ENCODE measurements at regions not wholly inside any gene's neighbourhood (a gene's known extent, or its start where the extent isn't known, plus 50 kb on each side); places are given as distances from the start of the nearest gene placed in this dataset.
A peak's percentile ranks its signal among the peaks of the same experiment; 100 is the strongest.
"Not testable (repeated sequence)": the region's sequence is repeated elsewhere in the genome, so short reads cannot be mapped to it uniquely, and the experiment has no call there.

DNA sequence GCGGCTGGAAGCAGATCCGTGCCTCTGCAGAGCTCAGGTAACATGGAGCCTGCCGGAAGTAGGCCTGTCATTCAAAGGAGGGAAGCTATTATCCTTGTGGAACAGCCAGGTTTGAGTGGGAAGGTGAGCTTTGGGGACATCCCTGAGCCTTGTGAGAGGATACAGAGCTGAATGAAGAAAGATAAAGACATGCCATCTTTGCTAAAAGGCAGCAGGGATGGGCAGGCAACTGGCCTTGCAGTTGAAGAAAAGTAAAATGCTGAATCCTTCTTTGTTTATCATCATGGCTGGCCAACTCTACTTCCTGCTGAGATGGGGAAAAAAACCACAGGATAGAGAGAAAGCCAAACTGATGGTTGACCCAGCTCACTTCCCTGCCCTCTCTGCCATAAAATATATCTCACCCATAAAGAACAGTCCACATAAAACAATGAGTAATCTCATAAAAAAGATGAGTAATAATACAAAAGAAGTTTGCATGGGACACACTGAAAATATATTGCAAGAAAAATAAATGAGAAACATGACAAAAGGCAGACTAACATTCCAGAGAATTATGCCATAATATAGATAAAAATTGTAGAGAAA is 226.3 kb downstream of the DLEU7 start:
- DNase-seq (ENCODE audit: insufficient read length, low spot score) (no peak), FAIRE-seq (no peak)
- TF ChIP-seq POLR2AphosphoS5 (IDR thresholded peaks at IDR 0.05; ENCODE audit: low read depth, low read length) (no peak), SPI1 (IDR thresholded peaks at IDR 0.05; ENCODE audit: low read depth, low read length) (no peak), POU2F2 (IDR thresholded peaks at IDR 0.05; ENCODE audit: low read depth, low read length) (no peak), POLR2A (IDR thresholded peaks at IDR 0.05; ENCODE audit: low read depth, low read length) (no peak), TAF1 (IDR thresholded peaks at IDR 0.05; ENCODE audit: low read depth, low read length) (no peak), PAX5 (IDR thresholded peaks at IDR 0.05; ENCODE audit: insufficient read depth, low read length, severe bottlenecking) (no peak)

DNA sequence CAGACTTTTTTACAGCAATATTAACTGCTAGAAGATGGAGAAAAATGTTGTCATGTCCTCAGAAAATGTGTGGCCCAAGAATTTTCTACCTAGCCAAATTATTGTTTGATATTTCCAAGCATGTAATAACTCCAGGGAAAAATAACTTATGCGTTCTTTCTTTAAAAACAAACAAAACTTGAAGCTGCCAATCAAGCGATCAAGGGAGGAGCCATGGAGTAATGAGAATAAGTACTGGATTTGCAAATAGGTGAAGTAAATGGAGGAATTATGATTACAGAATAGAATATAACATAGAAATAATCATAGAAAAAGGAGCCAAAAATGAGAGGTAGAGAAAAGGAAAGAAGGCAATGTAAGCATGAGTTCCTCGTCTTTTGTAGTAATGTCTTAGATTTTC is 225.3 kb downstream of the DLEU7 start:
- TF ChIP-seq POLR2A (IDR thresholded peaks at IDR 0.05; ENCODE audit: low read depth, low read length), result no peak
- TF ChIP-seq SPI1 (IDR thresholded peaks at IDR 0.05; ENCODE audit: low read depth, low read length), result no peak
- no peak for TF ChIP-seq TAF1 (IDR thresholded peaks at IDR 0.05; ENCODE audit: low read depth, low read length)
- TF ChIP-seq POU2F2 (IDR thresholded peaks at IDR 0.05; ENCODE audit: low read depth, low read length), result no peak
- DNase-seq (ENCODE audit: insufficient read length, low spot score), result no peak
- no peak for FAIRE-seq

DNA sequence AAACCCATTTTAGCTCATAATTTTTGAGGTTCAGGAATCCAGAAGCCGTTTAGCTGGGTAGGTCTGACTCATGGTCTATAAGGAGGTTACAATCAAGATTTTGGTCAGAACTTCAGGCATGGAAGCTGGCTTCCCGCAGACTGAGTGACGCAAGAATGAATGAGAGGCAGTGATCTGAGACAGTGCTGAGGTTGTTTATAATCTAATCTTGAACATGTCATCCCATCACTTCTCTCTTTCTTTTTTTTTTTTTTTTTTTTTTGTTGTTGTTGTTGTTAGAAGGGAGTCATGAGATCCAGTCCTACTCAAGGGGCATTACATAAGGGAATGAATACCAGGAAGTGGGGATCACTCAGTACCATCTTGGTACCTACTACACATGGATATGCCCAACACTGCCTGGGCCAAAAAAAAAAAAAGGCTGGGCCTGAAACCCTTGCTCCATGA is 217.4 kb downstream of the DLEU7 start:
- no peak for TF ChIP-seq POU2F2 (IDR thresholded peaks at IDR 0.05; ENCODE audit: low read depth, low read length)
- no peak for TF ChIP-seq POLR2A (IDR thresholded peaks at IDR 0.05; ENCODE audit: low read depth, low read length)
- no peak for TF ChIP-seq POLR2AphosphoS5 (IDR thresholded peaks at IDR 0.05; ENCODE audit: low read depth, low read length)
- no peak for DNase-seq (ENCODE audit: insufficient read length, low spot score)
- FAIRE-seq, result no peak

DNA sequence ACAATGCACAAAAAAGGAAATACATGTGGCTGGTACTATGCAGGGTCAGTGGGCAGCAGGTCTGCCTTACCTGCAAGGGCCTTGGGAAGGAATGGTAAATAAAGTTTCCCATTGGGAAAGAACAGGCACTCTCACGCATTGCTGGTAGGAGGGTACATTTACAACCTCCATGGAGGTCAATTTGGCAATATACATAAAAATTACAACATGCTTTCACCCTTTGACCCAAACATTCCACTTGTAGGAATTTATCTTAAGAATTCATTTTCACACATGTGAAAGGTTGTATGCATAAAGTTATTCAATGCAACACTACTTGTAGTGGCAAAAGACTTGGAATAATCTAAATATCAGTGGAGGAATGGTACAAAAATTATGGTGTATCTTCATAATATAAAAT is 216.4 kb downstream of the DLEU7 start:
- FAIRE-seq (no peak), DNase-seq (ENCODE audit: insufficient read length, low spot score) (no peak)
- TF ChIP-seq TAF1 (IDR thresholded peaks at IDR 0.05; ENCODE audit: low read depth, low read length) (no peak), POLR2A (IDR thresholded peaks at IDR 0.05; ENCODE audit: low read depth, low read length) (no peak), POU2F2 (IDR thresholded peaks at IDR 0.05; ENCODE audit: low read depth, low read length) (no peak), POLR2AphosphoS5 (IDR thresholded peaks at IDR 0.05; ENCODE audit: low read depth, low read length) (no peak), SPI1 (IDR thresholded peaks at IDR 0.05; ENCODE audit: low read depth, low read length) (no peak), PAX5 (IDR thresholded peaks at IDR 0.05; ENCODE audit: insufficient read depth, low read length, severe bottlenecking) (no peak)

DNA sequence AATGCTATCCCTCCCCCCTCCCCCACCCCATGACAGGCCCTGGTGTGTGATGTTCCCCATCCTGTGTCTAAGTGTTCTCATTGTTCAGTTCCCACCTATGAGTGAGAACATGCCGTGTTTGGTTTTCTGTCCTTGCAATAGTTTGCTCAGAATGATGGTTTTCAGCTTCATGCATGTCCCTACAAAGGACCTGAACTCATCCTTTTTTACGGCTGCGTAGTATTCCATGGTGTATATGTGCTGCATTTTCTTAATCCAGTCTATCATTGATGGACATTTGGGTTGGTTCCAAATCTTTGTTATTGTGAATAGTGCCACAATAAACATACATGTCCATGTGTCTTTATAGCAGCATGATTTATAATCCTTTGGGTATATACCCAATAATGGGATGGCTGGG is 215.0 kb downstream of the DLEU7 start:
- not testable (repeated sequence) for DNase-seq (ENCODE audit: insufficient read length, low spot score)

DNA sequence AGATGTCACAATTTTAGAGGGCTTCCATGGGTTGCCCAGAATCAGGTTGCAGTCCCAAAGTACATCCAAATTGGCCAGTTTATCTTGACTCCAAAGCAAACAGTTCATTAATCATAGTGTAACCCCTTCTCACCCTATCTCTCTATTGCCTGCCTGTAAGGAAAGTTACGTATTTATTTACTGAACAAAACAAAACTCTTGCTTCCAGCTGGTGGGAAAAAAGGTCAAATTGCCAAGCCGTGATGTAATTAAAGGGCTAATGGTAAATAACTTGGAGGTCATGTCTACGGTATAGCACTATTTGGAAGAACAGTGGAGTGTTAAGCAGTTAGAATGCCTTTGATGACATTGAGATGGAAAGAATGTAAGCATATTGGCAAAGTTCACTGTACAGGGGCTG is 214.0 kb downstream of the DLEU7 start:
- TF ChIP-seq POU2F2 (IDR thresholded peaks at IDR 0.05; ENCODE audit: low read depth, low read length) (no peak), TAF1 (IDR thresholded peaks at IDR 0.05; ENCODE audit: low read depth, low read length) (no peak), POLR2AphosphoS5 (IDR thresholded peaks at IDR 0.05; ENCODE audit: low read depth, low read length) (no peak), SPI1 (IDR thresholded peaks at IDR 0.05; ENCODE audit: low read depth, low read length) (no peak), POLR2A (IDR thresholded peaks at IDR 0.05; ENCODE audit: low read depth, low read length) (no peak), PAX5 (IDR thresholded peaks at IDR 0.05; ENCODE audit: insufficient read depth, low read length, severe bottlenecking) (no peak)
- DNase-seq (ENCODE audit: insufficient read length, low spot score) (no peak), FAIRE-seq (no peak)

More for the DNA sequence above, 215.0 kb downstream of the DLEU7 start:
- not testable (repeated sequence) for FAIRE-seq

DNA sequence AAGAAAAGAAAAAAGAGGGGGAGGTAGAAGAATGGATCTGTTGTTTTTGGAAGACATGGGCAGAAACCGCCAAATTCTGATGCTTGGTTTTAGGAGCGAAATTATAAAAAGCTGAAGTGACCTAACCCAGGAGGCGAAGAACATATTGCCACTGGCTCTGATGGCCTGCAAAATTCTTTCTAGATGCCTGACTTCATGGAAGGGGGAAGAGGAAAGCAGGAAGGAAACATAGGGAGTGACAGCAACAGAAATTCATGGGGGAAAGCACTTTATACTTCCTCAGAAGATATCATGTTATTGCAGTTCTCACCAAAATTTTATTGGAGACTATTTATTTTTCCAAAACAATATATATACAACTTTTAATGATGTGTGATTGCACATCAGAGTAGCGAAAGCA is 213.5 kb downstream of the DLEU7 start:
- TF ChIP-seq PAX5 (IDR thresholded peaks at IDR 0.05; ENCODE audit: insufficient read depth, low read length, severe bottlenecking) (no peak), TAF1 (IDR thresholded peaks at IDR 0.05; ENCODE audit: low read depth, low read length) (no peak), POLR2A (IDR thresholded peaks at IDR 0.05; ENCODE audit: low read depth, low read length) (no peak), POLR2AphosphoS5 (IDR thresholded peaks at IDR 0.05; ENCODE audit: low read depth, low read length) (no peak), SPI1 (IDR thresholded peaks at IDR 0.05; ENCODE audit: low read depth, low read length) (no peak), POU2F2 (IDR thresholded peaks at IDR 0.05; ENCODE audit: low read depth, low read length) (no peak)
- FAIRE-seq (no peak), DNase-seq (ENCODE audit: insufficient read length, low spot score) (no peak)

DNA sequence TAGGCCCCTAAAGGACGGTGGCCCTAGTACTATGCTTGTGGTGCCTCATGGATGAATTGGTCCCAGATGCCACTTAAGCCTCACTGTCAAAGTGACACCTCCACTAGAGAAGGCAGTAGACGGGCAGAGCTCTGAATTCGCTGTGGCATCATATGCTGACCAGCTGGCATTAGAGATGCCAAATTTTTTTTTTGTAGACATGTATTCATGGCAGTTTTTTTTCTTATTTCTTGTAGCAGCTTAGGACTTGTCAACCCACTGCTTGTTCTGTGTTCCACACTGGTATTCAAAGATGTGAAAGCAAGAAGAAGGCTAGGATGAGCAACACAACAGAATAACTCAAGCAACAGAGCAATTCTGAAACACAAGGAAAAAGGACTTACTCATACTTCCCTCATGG is 212.5 kb downstream of the DLEU7 start:
- TF ChIP-seq PAX5 (IDR thresholded peaks at IDR 0.05; ENCODE audit: insufficient read depth, low read length, severe bottlenecking) (no peak), POU2F2 (IDR thresholded peaks at IDR 0.05; ENCODE audit: low read depth, low read length) (no peak), SPI1 (IDR thresholded peaks at IDR 0.05; ENCODE audit: low read depth, low read length) (no peak), POLR2A (IDR thresholded peaks at IDR 0.05; ENCODE audit: low read depth, low read length) (no peak), TAF1 (IDR thresholded peaks at IDR 0.05; ENCODE audit: low read depth, low read length) (no peak), POLR2AphosphoS5 (IDR thresholded peaks at IDR 0.05; ENCODE audit: low read depth, low read length) (no peak)
- DNase-seq (ENCODE audit: insufficient read length, low spot score) (no peak), FAIRE-seq (no peak)

DNA sequence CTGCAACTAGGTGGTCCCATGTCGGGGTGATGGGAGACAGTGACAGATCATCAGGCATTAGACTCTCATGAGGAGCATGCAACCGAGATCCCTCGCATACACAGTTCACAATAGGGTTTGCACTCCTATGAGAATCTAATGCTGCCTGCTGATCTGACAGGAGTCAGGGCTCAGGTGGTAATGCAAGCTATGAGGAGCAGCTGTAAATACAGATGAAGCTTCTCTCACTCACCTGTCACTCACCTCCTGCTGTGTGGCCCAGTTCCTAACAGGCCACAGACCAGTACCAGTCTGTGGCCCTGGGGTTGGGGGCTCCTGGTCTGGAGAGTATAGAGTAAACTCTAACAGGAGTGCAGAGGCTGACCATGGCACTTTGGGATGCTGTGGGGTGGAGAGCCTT is 209.2 kb downstream of the DLEU7 start:
- FAIRE-seq, result no peak
- no peak for TF ChIP-seq POLR2A (IDR thresholded peaks at IDR 0.05; ENCODE audit: low read depth, low read length)
- no peak for TF ChIP-seq PAX5 (IDR thresholded peaks at IDR 0.05; ENCODE audit: insufficient read depth, low read length, severe bottlenecking)
- no peak for TF ChIP-seq POU2F2 (IDR thresholded peaks at IDR 0.05; ENCODE audit: low read depth, low read length)
- no peak for TF ChIP-seq POLR2AphosphoS5 (IDR thresholded peaks at IDR 0.05; ENCODE audit: low read depth, low read length)
- no peak for TF ChIP-seq TAF1 (IDR thresholded peaks at IDR 0.05; ENCODE audit: low read depth, low read length)
- no peak for TF ChIP-seq SPI1 (IDR thresholded peaks at IDR 0.05; ENCODE audit: low read depth, low read length)
- DNase-seq (ENCODE audit: insufficient read length, low spot score), result no peak

DNA sequence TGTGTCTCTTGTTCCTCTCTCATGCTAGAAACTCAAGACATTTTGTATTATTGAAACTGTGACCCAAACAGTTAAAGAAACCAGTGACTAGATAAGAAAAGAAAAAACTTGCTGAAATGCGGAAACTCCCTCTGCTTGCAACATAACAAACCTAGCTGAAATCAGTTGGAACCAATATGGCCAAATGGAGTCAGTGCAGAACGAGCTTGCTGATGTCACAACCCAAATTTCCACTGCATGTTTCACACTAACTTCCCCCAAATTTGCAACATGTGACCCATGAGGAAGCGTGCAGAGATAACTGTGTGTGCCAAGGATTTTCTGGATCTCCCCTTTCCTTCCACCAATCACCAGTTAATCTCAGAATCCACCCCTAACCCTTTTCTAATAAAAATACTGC is 208.0 kb downstream of the DLEU7 start:
- FAIRE-seq (peak; percentile 62), DNase-seq (ENCODE audit: insufficient read length, low spot score) (no peak)
- TF ChIP-seq TAF1 (IDR thresholded peaks at IDR 0.05; ENCODE audit: low read depth, low read length) (no peak), POLR2A (IDR thresholded peaks at IDR 0.05; ENCODE audit: low read depth, low read length) (no peak), PAX5 (IDR thresholded peaks at IDR 0.05; ENCODE audit: insufficient read depth, low read length, severe bottlenecking) (no peak), POLR2AphosphoS5 (IDR thresholded peaks at IDR 0.05; ENCODE audit: low read depth, low read length) (no peak), POU2F2 (IDR thresholded peaks at IDR 0.05; ENCODE audit: low read depth, low read length) (no peak), SPI1 (IDR thresholded peaks at IDR 0.05; ENCODE audit: low read depth, low read length) (no peak)

Measured in GM12891 (cell line).